GM19372 (cell line): ENCODE measurements at regions not wholly inside any gene's neighbourhood (a gene's known extent, or its start where the extent isn't known, plus 50 kb on each side); places are given as distances from the start of the nearest gene placed in this dataset.
"Not testable (repeated sequence)": the region's sequence is repeated elsewhere in the genome, so short reads cannot be mapped to it uniquely, and the experiment has no call there.

Source experiments
- ATAC-seq: cut with Tn5 transposase; IDR thresholded peaks from one replicate; pipeline ENCODE4 v1.9.1; 2021; ENCODE audit warnings: mild to moderate bottlenecking, low read depth, moderate library complexity; ENCODE audit not compliant: unreplicated experiment

GRCh38 chr5:100693481-100693880, 158.3 kb downstream of the FAM174A start:
- ATAC-seq = no peak

GRCh38 chr5:100694100-100694499, 158.9 kb downstream of the FAM174A start:
- no peak for ATAC-seq

- no peak for ATAC-seq
These were observed 162.8 kb downstream of the FAM174A start for GRCh38 chr5:100697970-100698369.

DNA sequence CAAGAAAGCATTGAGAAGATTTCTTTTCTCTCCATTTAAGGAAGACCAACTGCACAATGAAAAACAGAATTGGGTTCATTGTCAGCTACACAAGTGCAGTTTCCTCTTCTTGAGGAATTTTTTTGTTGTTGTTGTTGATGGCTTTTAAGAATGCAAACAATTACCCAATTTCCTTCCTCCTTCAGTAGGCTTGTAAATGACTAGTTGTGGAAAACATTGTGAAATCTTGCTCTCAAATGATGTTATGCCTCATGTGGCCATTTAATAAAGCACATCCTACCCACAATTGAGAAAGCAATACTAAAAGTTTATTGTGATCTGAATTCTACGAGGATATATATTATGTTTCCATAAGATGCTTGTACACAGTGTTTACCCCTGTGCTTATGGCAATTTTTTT, 171.6 kb downstream of the FAM174A start:
- ATAC-seq = peak; percentile 61

DNA sequence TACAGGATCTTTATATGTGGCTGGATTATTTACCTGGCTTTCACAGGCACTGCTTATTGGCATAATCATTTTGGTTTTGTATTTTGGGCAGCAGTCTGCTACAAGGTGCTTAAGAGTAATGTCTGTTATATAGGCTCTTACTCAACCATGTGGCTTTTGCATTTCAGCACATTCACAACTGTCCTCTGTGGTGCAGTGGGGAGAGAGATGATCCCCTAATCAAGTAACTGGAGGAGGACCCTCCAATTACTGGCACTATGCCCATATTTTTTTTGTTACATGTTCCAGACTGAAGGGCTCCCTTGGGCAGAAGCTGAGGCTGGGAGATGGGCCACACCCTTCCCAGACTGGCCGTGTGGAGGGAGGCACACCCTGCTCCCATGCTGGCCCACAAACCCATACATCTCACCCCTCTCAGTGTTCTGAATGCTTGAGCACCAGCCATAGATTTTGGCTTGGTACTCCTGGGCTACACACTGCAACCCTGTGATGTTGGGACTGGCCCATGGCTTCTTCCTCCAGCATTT, 173.5 kb downstream of the FAM174A start:
- ATAC-seq = no peak

- ATAC-seq = no peak
These were observed 174.6 kb downstream of the FAM174A start for GRCh38 chr5:100709771-100710170.

GRCh38 chr5:100714780-100715179, 179.6 kb downstream of the FAM174A start:
- not testable (repeated sequence) for ATAC-seq

DNA sequence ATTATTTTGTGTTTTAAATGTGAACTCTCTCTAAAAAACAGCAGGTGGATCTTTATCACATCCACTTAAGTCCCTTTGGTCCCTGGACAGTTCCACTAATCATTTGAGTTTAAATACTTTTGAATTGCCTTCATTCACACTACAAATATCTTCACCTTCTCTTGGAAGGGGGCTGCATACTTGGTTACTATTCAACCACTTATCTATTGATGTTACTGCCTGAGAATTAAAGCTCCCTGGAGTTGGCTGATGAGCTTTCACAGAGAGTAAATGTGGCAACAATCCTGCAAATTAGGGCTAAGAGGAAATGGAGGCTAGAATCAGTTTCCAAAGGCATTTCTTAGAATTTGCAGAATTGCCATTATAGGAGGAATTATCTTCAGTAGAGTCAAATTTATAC, 180.4 kb downstream of the ST8SIA4 start:
- no peak for ATAC-seq

- ATAC-seq = no peak
These were observed 179.9 kb downstream of the ST8SIA4 start for GRCh38 chr5:100723229-100723628.

GRCh38 chr5:100726116-100726515, 177.0 kb downstream of the ST8SIA4 start:
- ATAC-seq = no peak

DNA sequence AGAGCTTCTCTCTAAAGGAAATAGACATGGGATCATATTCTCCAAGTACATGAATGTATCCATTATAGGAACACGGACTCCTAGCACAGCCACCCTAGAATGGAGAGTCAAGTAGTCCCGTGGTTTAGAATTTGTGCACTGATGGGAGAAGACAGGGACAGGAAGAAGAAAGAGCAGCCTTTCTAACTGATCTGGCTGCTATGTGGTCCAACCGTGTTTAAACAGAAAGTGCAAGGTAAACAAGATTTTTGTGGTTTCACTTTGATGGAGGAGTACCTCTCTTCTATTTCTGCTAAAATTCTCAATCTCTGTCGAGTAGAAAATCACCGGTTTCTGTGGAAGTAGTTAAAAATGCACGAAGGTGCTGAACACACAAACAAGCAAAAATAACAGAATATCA, 171.3 kb downstream of the ST8SIA4 start:
- ATAC-seq = peak; percentile 99

GRCh38 chr5:100746730-100747129, 156.4 kb downstream of the ST8SIA4 start:
- ATAC-seq = peak; percentile 94

DNA sequence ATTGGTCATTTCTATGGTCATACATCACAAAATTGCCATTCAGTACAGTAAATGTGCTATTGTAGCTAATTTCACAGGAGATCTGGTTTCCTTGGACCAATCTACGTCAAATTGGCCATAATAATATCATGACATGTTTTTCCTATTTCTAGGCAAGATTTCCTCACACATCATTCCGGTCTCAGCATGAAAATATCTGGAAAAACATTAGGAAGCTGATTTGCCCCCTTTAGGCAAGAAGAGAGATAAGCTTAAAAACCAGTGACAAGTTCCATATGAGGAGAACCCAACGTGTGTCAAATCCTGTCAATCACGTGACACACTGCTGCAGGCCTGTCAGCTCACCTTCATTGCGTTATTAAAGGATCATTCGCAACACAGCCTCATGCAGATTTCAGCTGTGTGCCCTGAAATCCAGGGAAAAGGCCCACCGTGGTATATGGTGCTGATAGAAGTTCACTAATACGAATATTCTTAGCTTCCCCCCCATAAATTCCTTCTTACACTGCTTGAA, 153.3 kb downstream of the ST8SIA4 start:
- no peak for ATAC-seq

GRCh38 chr5:100755435-100755834, 147.6 kb downstream of the ST8SIA4 start:
- no peak for ATAC-seq
